GM18909 (cell line): ENCODE measurements at regions not wholly inside any gene's neighbourhood (a gene's known extent, or its start where the extent isn't known, plus 50 kb on each side); places are given as distances from the start of the nearest gene placed in this dataset.

Experiments
- ATAC-seq: cut with Tn5 transposase; IDR thresholded peaks from one replicate; pipeline ENCODE4 v1.9.1; 2021; ENCODE audit warnings: mild to moderate bottlenecking; ENCODE audit not compliant: unreplicated experiment, poor library complexity

DNA sequence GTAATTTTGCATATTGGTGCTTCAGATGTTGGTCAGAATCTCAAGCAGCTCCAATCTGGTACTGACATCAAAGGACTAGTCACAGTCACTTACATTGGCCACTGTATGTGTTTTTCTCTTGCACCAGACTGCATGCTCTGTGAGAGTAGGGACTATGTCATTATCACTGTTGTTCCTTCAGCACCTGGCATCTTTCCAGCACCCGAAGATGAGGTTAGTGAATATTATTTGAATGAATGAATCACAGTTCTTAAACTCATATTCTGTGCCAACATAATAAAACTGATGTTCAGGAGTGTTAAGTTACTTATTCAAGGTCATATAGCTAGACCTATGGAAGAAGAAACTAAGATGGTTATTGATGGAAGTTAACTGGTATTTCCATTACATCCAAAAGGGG, 204.5 kb upstream of the TBX3 start:
- no peak for ATAC-seq

- no peak for ATAC-seq
Measured at GRCh38 chr12:114885501-114885900, 201.5 kb upstream of the TBX3 start.

- ATAC-seq = no peak
Measured at GRCh38 chr12:114884575-114884974, 200.6 kb upstream of the TBX3 start.

DNA sequence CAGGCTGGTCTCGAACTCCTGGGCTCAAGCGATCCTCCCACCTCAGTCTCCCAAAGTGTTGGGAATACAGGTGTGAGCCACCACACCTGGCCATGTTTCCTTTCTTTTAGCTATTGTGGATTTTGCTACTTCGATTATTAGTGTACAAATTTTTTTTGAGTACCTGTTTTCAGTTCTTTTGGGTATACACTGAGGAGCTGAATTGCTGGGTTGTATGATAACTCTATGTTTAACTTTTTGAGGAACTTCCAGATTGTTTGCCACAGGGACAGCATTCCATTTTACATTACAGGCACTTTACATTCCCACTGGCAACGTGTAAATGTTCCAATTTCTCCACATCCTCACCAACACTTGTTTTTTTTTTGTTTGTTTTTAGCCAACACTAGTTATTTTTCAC, 198.1 kb upstream of the TBX3 start:
- no peak for ATAC-seq

- ATAC-seq = no peak
Measured at GRCh38 chr12:114879354-114879753, 195.4 kb upstream of the TBX3 start.

GRCh38 chr12:114878781-114879180, 194.8 kb upstream of the TBX3 start:
- ATAC-seq = no peak

DNA sequence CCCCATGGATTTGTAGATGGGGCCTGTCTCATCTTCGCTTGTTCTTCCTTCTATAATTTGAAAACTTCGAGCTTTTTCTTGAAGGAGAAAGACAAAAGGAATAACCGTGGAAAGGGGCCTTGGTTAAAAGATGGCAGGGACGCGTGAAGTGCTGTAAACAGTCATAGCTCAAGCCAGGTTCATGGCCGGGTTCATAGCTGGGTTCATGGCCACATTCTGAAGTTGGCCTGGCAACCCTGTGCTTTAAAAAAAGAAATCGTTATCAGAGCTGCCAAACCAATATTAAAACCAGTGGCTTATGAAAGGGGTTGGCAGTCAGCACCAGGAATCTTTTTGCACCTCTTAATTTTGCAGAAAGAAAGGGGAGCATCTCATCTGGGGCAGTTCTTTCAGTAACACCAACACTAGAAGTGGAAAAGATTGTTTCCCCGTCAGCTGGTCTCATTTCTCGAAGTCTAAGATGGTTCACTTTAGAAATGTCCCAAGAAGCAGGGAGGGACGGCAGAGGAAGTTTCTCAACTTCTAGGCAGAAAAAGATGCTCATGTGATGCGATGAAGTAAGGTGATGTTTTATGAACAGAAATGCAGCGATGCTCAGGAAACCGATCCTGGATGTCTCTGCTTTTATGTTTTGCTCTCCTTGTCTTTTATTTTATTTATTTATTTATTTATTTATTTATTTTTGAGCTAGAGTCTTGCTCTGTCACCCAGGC, 193.1 kb upstream of the TBX3 start:
- no peak for ATAC-seq

- no peak for ATAC-seq
Measured at GRCh38 chr12:114875313-114875712, 191.3 kb upstream of the TBX3 start.

DNA sequence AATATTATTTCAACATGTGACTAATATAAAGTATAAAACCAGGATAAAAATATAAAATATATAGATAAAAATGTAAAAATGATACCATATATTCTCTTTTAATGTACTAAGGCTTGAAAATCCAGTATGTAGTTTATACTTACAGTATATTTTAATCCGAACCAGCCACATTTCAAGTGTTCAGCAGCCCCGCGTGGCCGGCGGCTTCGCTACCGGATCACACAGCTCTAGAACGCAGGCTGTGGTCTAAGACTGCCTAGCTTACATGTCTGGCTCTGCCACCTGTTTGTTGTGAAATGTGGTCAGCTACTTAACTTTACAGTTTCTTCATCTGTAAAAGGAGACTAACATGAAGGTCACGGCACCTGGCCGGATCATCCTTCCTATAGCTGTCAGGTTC, 189.7 kb upstream of the TBX3 start:
- no peak for ATAC-seq

GRCh38 chr12:114868995-114869834, 185.2 kb upstream of the TBX3 start:
- no peak for ATAC-seq

DNA sequence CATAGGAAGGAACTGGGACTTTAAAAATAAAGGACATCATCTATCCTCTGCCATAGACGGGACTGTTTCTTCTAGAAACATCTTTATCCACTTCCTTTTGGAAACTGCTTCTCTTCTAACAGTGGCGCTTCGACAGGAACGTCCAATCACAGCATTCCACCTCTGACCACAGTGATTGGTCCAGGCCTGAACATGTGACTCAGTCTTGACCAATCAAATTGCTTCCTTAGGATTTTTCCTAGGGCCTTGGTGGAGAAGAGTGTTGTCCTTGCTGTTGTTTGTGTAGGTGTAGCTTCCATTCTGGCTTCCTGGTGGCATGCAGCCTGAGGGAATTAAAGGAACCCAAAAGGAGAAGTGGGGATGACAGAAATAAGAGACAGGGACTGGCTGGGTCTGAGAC, 182.4 kb upstream of the TBX3 start:
- no peak for ATAC-seq

- ATAC-seq = no peak
Measured at GRCh38 chr12:114864837-114865551, 181.0 kb upstream of the TBX3 start.

DNA sequence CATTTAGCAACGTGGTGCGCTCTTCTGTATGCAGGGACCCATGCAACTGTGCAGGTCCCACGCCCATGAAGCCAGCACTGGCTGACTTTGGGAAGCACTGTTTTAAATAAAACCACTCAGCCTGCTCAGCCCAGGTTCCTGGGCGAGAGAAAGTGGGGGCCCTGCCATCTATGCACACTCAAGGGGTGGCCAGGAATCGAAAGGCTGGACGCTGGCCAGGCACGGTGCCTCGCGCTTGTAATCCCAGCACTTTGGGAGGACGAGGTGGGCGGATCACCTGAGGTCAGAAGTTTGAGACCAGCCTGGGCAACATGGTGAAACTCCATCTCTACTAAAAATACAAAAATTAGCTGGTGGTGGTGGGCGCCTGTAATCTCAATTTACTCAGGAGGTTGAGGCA, 179.9 kb upstream of the TBX3 start:
- ATAC-seq = no peak

- ATAC-seq = no peak
Measured at GRCh38 chr12:114860969-114861368, 177.0 kb upstream of the TBX3 start.

GRCh38 chr12:114858388-114859146, 174.6 kb upstream of the TBX3 start:
- ATAC-seq = no peak

- no peak for ATAC-seq
Measured at GRCh38 chr12:114855678-114856077, 171.7 kb upstream of the TBX3 start.

GRCh38 chr12:114852976-114853529, 169.1 kb upstream of the TBX3 start:
- no peak for ATAC-seq

- no peak for ATAC-seq
Measured at GRCh38 chr12:114851981-114852380, 168.0 kb upstream of the TBX3 start.

- ATAC-seq = no peak
Measured at GRCh38 chr12:114850661-114851275, 166.8 kb upstream of the TBX3 start.

DNA sequence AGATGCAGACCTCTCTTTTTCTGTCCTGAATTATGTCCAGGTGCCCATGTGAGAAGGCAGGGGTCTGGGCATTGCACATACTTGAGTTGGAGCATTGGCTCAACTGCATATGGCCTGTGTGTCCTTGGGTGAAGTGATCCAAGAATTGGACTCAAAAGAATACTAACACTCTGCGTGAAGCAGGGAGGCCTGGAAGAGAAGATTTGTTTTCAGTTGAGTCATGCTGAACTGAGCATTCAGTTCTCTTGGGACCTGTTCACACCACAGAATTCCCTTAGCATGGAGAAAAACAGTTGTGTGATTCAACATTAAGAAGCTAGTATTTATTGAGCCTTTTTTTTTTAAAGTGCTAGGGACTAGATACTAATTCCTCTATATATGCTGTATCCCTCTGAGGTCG, 164.7 kb upstream of the TBX3 start:
- ATAC-seq = no peak
